Hindlimb muscle (tissue), 1 donor: ENCODE measurements at regions not wholly inside any gene's neighbourhood (a gene's known extent, or its start where the extent isn't known, plus 50 kb on each side); places are given as distances from the start of the nearest gene placed in this dataset.

ENCODE experiments used
- DNase-seq: peaks from one replicate; pipeline ENCODE4 v3.0.0-alpha.2; 2013

GRCh38 chr22:48711669-48712068 is 1116.0 kb downstream of the BRD1 start:
- no peak for DNase-seq

- DNase-seq, result no peak
These were observed 1116.6 kb downstream of the BRD1 start for GRCh38 chr22:48711031-48711431.

- DNase-seq, result no peak
These were observed 1117.3 kb downstream of the BRD1 start for GRCh38 chr22:48710410-48710809.

- DNase-seq, result no peak
These were observed 1117.7 kb downstream of the BRD1 start for GRCh38 chr22:48709976-48710375.

GRCh38 chr22:48709453-48709852 is 1118.2 kb downstream of the BRD1 start:
- DNase-seq, result no peak

- no peak for DNase-seq
These were observed 1119.0 kb downstream of the BRD1 start for GRCh38 chr22:48708558-48709245.

- DNase-seq, result no peak
These were observed 1119.7 kb downstream of the BRD1 start for GRCh38 chr22:48707763-48708557.

GRCh38 chr22:48706934-48707762 is 1120.5 kb downstream of the BRD1 start:
- no peak for DNase-seq

GRCh38 chr22:48705917-48706605 is 1121.6 kb downstream of the BRD1 start:
- DNase-seq, result no peak

GRCh38 chr22:48705159-48705916 is 1122.3 kb downstream of the BRD1 start:
- no peak for DNase-seq

GRCh38 chr22:48704335-48704734 is 1123.3 kb downstream of the BRD1 start:
- no peak for DNase-seq

GRCh38 chr22:48703265-48703941 is 1124.3 kb downstream of the BRD1 start:
- no peak for DNase-seq

GRCh38 chr22:48702573-48703264 is 1125.0 kb downstream of the BRD1 start:
- no peak for DNase-seq

GRCh38 chr22:48701296-48702030 is 1126.2 kb downstream of the BRD1 start:
- DNase-seq, result no peak

GRCh38 chr22:48700566-48701295 is 1126.9 kb downstream of the BRD1 start:
- DNase-seq, result no peak

- DNase-seq, result no peak
These were observed 1127.5 kb downstream of the BRD1 start for GRCh38 chr22:48700180-48700565.

- DNase-seq, result no peak
These were observed 1128.2 kb downstream of the BRD1 start for GRCh38 chr22:48699511-48699910.

- DNase-seq, result no peak
These were observed 1129.1 kb downstream of the BRD1 start for GRCh38 chr22:48698618-48699017.

GRCh38 chr22:48697694-48698276 is 1129.9 kb downstream of the BRD1 start:
- DNase-seq, result no peak
